ENCODE measurements at regions not wholly inside any gene's neighbourhood (a gene's known extent, or its start where the extent isn't known, plus 50 kb on each side); places are given as distances from the start of the nearest gene placed in this dataset.

- Histone ChIP-seq H3K27ac (no peak overlapping the region), H3K4me3 (no peak overlapping the region), H3K9me3 (no peaks in the 10 kb centered on the region), H3K4me1 (no peaks in the 10 kb centered on the region), H3K36me3 (no peaks in the 10 kb centered on the region), H3K27me3 (no peaks in the 10 kb centered on the region)
- DNase-seq: no peak
- no peak for TF ChIP-seq POLR2A (IDR thresholded peaks at IDR 0.05)
- TF ChIP-seq CTCF (IDR thresholded peaks at IDR 0.05): no peak
Measured at GRCh38 chr3:88460369-88460768, 310.6 kb downstream of the C3orf38 start.

GRCh38 chr3:88462230-88462629, 312.5 kb downstream of the C3orf38 start:
- TF ChIP-seq POLR2A (IDR thresholded peaks at IDR 0.05): no peak
- TF ChIP-seq CTCF (IDR thresholded peaks at IDR 0.05): no peak
- Histone ChIP-seq H3K4me3 (no peak overlapping the region), H3K36me3 (no peaks in the 10 kb centered on the region), H3K4me1 (no peaks in the 10 kb centered on the region), H3K27ac (no peak overlapping the region), H3K9me3 (no peaks in the 10 kb centered on the region), H3K27me3 (no peaks in the 10 kb centered on the region)
- no peak for DNase-seq

- no peaks in the 10 kb centered on the region for H3K4me1 ChIP-seq
Measured at GRCh38 chr3:88467191-88467590, 317.4 kb downstream of the C3orf38 start.

GRCh38 chr3:88469216-88469615, 319.5 kb downstream of the C3orf38 start:
- no peaks in the 10 kb centered on the region for H3K36me3 ChIP-seq
- no peak for DNase-seq
- H3K9me3 ChIP-seq: no peaks in the 10 kb centered on the region
- H3K27me3 ChIP-seq: no peaks in the 10 kb centered on the region
- H3K27ac ChIP-seq: no peak overlapping the region
- H3K4me3 ChIP-seq: no peak overlapping the region
- TF ChIP-seq CTCF (IDR thresholded peaks at IDR 0.05): no peak
- no peak for TF ChIP-seq POLR2A (IDR thresholded peaks at IDR 0.05)
- no peaks in the 10 kb centered on the region for H3K4me1 ChIP-seq

More at GRCh38 chr3:88467191-88467590, 317.4 kb downstream of the C3orf38 start:
- H3K4me3 ChIP-seq: no peak overlapping the region
- H3K36me3 ChIP-seq: no peaks in the 10 kb centered on the region
- H3K27me3 ChIP-seq: no peaks in the 10 kb centered on the region
- TF ChIP-seq POLR2A (IDR thresholded peaks at IDR 0.05): no peak
- TF ChIP-seq CTCF (IDR thresholded peaks at IDR 0.05): no peak
- DNase-seq: no peak
- H3K9me3 ChIP-seq: no peaks in the 10 kb centered on the region
- no peak overlapping the region for H3K27ac ChIP-seq

- H3K36me3 ChIP-seq: no peaks in the 10 kb centered on the region
- no peaks in the 10 kb centered on the region for H3K4me1 ChIP-seq
- no peak overlapping the region for H3K4me3 ChIP-seq
- no peak overlapping the region for H3K27ac ChIP-seq
- TF ChIP-seq POLR2A (IDR thresholded peaks at IDR 0.05): no peak
- no peak for TF ChIP-seq CTCF (IDR thresholded peaks at IDR 0.05)
- DNase-seq: no peak
- no peaks in the 10 kb centered on the region for H3K9me3 ChIP-seq
- no peaks in the 10 kb centered on the region for H3K27me3 ChIP-seq
Measured at GRCh38 chr3:88478460-88478859, 328.7 kb downstream of the C3orf38 start.

GRCh38 chr3:88480822-88481221, 331.1 kb downstream of the C3orf38 start:
- Histone ChIP-seq H3K27ac (no peak overlapping the region), H3K36me3 (no peaks in the 10 kb centered on the region)
- TF ChIP-seq POLR2A (IDR thresholded peaks at IDR 0.05) (no peak), CTCF (IDR thresholded peaks at IDR 0.05) (no peak)

More at GRCh38 chr3:88480822-88481221, 331.1 kb downstream of the C3orf38 start:
- no peaks in the 10 kb centered on the region for H3K27me3 ChIP-seq
- H3K4me3 ChIP-seq: no peak overlapping the region
- H3K4me1 ChIP-seq: no peaks in the 10 kb centered on the region
- DNase-seq: no peak
- H3K9me3 ChIP-seq: no peaks in the 10 kb centered on the region
